Suprapubic skin (tissue), 4 donors: ENCODE measurements at regions not wholly inside any gene's neighbourhood (a gene's known extent, or its start where the extent isn't known, plus 50 kb on each side); places are given as distances from the start of the nearest gene placed in this dataset.

ENCODE experiments used
- EP300 ChIP-seq: sonication (generic); formaldehyde crosslinking; IDR thresholded peaks from one replicate; pipeline ENCODE4 v1.6.1; 2017; ENCODE audit warnings: antibody characterized with exemption
- POLR2AphosphoS5 ChIP-seq, 3 donors: sonication (generic); formaldehyde crosslinking; IDR thresholded peaks; one replicate each; pipeline ENCODE4 v1.6.1; 2017; ENCODE audit warnings: antibody characterized with exemption in 3 of 3
- TF ChIP-seq, protein P1 (sequence below), 2 donors: fragments of 200-600 bp in 1 of 2; fragments of 450-650 bp in 1 of 2; sonication (generic) in 1 of 2; IDR thresholded peaks; one replicate each; pipeline ENCODE4 v1.5.1; 2016 to 2019; ENCODE audit warnings: antibody characterized with exemption in 2 of 2, mild to moderate bottlenecking in 1 of 2, moderate library complexity in 1 of 2

GRCh38 chr7:16268821-16269768 lies 152.2 kb downstream of the CRPPA start:
- TF ChIP-seq, protein P1, sequence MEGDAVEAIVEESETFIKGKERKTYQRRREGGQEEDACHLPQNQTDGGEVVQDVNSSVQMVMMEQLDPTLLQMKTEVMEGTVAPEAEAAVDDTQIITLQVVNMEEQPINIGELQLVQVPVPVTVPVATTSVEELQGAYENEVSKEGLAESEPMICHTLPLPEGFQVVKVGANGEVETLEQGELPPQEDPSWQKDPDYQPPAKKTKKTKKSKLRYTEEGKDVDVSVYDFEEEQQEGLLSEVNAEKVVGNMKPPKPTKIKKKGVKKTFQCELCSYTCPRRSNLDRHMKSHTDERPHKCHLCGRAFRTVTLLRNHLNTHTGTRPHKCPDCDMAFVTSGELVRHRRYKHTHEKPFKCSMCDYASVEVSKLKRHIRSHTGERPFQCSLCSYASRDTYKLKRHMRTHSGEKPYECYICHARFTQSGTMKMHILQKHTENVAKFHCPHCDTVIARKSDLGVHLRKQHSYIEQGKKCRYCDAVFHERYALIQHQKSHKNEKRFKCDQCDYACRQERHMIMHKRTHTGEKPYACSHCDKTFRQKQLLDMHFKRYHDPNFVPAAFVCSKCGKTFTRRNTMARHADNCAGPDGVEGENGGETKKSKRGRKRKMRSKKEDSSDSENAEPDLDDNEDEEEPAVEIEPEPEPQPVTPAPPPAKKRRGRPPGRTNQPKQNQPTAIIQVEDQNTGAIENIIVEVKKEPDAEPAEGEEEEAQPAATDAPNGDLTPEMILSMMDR (IDR thresholded peaks at IDR 0.05) = no peak
- no peak for TF ChIP-seq EP300
- no peak for TF ChIP-seq POLR2AphosphoS5 (IDR thresholded peaks at IDR 0.05)
